SH-SY5Y (cell line): ENCODE measurements at regions not wholly inside any gene's neighbourhood (a gene's known extent, or its start where the extent isn't known, plus 50 kb on each side); places are given as distances from the start of the nearest gene placed in this dataset.

Experiments
- GATA2 ChIP-seq: IDR thresholded peaks from 2 replicates; pipeline ENCODE4 v1.6.1; 2011; ENCODE audit warnings: mild to moderate bottlenecking, low read depth, low read length
- GATA3 ChIP-seq: IDR thresholded peaks from 2 replicates; pipeline ENCODE4 v1.6.1; 2011; ENCODE audit warnings: low read depth, mild to moderate bottlenecking, low read length, moderate library complexity

DNA sequence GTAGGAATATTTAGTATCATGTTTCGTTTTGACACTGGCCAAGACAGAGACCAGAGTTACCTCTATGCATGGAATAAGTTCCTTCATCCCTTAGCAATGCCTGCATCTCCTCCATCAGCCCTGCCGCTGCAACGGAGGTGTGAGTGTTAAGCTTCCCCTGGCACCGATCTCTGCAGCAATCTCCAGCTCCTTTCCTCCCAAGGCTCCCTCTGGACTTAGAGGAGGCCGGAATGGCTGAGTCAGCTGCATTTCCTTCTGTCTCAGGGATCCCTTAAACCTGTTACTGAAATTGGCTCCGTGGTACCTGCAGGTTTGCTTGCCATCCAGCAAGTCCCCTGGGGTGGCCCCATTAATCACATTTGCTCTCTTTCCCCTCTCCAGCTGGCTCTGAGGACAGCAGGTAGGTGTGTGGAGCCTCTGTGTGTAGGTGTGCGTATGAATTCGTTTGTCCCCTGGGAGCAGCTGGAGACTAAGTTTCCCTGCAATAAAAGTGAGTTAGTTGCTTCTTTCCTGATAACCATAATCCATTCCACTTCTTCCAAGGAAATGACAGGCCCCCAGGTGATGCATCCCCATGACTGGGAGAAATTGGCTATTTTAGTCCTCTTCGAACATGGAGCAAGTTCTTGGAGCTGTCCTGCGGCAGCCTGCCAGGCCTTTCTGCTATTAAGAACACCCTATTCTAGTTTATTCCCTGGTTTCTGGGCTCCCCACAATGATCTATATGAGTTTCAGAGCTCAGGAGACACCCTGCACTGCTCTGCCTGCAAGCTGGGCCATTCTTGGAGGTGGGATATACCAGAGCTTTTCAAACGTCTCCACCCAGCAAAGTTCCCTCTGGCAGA is 457.2 kb upstream of the CADM1 start:
- peak; percentile 41 for TF ChIP-seq GATA2
- no peak for TF ChIP-seq GATA3

- TF ChIP-seq GATA2 (no peak), GATA3 (no peak)
These were observed 454.9 kb upstream of the CADM1 start for GRCh38 chr11:115959081-115959486.

DNA sequence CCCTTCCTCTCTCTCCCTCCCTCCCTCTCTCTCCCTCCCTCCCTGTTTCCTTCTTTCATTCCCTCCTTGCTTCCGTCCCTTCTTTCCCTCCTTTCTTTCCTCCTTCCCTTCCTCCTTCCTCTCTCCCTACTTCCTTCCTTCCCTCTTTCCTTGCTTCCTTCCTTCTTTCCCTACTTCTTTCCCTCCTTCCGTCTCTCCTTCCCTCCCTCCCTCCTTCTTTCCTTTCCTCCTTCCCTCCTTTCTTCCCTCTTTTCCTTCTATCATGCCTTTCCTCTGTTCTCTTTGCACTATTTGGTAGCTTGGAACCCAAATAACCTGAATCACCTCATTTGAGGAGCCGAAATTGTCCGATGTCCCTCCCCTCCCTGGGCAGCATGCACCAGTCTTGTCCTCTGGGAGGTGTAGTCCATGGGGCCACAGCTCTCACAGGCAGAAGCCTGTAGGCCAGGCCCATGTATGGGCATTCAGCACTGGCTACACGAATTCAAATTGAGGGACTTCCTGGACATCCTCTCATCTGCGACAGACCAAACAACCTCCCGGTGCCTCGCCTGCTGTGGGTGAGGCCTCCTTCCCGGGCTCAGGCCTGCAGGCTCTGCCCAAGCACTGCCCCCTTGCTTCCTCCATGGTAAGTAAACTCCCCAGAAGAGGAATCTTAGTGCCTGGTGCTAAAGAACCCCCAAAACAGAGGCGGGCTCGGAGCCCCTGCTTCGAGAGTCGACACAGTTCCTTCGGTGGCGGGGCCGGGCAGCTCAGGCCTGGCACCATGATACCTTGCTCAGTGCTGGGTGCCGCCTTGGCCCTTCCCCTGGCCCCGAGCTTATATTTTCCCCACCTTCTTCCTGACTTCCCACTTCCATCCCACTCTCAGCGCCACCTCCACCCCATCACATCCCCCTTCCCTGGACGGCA is 454.1 kb upstream of the CADM1 start:
- TF ChIP-seq GATA2 = no peak
- TF ChIP-seq GATA3 = no peak

DNA sequence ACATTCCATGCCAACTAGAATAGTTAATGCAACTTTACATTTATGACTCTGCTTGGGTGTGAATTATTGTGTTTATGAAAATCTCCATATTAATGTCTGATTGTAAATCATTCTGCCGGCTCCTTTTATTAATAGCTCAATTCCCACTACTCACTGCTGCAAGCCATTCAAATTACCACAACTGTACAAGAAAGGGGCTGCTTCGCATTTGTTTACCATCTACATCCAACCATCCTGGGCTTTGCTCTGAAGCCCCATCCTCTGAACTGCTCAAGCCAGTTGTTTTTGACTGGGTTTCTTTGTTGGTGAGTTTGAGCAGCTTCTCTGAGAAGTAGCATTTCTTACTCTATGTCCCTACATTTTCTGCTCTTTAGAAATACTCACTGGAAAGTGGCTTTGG is 451.6 kb upstream of the CADM1 start:
- TF ChIP-seq GATA2 (no peak), GATA3 (no peak)

GRCh38 chr11:115950660-115951059 is 446.4 kb upstream of the CADM1 start:
- TF ChIP-seq GATA3 (no peak), GATA2 (no peak)

DNA sequence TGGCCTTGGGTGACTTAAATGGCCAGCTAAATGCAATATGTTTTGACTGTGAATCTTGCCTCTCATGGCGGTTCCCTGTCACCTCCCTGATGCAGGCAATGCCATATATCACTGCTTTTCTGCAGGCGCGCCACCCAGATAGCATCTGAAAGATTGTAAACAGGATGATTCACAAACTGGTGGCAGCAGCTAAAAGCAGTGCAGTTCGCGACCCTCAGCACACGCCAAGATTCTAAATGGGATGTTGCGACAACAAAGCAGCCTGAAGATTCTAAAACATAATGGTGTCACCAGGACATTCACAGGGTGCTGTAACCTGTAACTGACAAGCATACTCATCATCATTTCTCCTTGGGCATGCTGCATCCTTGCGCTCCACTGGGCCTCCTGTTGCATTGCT is 440.4 kb upstream of the CADM1 start:
- TF ChIP-seq GATA3 = peak; percentile 59; the same call in 1 of the 2 replicates
- peak; percentile 91 for TF ChIP-seq GATA2

DNA sequence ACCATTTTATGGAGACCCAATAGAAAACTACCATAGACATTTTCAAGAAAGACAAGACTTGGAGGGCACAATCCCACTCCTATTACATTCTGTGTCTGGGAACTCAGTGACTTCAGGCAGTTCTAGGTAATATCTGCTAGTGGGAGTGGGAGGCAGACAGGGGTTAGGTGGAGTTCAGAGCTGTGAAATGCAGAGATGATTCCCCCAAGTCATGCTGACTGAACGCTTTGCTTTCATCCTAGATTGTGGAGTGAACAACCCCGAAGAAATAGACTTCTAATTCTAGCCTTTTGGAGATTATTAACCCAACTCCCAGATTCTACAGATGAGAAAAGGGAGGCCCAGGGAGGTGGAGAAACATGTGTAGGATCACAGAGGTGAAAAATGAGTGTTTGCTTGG is 437.8 kb upstream of the CADM1 start:
- TF ChIP-seq GATA2 (no peak), GATA3 (no peak)

DNA sequence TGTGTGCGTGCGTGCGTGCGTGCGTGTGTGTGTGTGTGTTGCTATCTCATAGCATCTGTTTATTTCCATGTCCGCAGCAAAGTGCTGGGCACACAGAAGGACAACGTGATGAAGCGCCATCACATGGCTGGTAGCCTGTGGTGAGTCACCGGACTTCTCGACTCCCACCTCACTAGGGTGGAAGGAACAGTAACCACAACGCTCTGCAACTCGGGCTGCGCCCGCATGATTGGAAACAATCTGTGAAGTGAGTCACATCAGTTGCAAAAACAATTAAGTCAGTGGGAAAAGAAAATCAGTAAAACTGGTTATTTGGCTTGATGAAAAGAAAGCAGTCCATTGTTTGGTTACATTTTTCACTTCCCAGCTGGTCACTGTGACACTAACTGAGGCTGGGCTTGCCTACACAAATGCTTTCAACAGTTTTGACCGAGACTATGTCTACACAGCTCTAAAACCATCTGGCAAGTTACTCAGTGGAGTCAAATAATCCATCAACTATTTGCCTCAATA is 437.3 kb upstream of the CADM1 start:
- TF ChIP-seq GATA3 (no peak), GATA2 (no peak)

DNA sequence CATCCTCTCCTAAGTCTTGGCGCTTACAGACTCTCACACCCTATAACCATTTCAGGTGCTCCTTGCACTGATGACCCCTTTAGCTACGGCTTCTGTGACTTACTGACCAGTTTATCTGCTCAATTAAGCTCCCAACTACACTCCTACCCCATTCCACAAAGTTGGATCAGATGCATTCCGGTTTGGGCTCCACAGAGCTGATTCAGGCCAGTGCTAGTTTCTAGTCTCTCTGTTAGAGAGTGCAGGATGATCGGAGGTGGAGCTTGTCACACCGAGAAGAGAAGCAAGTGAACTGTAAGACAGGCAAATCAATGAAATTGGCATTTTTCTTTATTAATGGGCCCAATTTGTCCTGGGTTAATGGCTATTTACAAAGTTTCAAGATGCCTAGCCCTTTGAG is 436.8 kb upstream of the CADM1 start:
- TF ChIP-seq GATA2 (no peak), GATA3 (no peak)

DNA sequence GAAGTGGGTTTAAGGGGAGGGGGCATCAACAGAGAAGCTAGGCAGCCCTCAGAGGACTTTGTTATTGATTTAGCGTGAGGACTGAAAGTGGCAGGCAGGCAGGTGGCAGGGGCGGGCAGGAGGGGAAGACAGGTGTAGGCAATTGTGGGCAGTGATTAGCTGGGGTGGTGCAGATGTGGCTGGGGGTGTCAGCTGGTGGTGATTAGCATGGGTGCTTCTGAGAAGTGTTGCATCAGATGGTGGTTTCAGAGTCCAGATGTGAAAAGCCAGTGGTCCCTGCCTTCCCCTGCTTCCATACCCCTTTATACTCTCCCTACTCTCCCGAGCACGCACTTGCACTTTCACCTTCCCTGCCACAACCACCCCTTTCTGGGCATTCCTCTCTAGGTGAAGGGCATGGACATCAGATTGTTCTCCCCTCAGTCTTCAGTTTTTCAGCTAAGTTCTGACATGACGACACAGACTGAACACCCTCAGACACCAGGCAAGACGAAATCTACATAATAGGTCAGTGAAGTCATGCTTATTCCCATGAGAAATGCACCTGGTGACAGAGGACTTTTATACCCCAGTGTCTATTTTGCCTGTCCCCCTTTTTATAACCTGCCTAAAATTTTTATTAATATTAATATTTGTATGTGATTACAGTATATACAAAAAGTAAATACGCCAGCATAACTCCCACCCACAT is 435.7 kb upstream of the CADM1 start:
- no peak for TF ChIP-seq GATA3
- no peak for TF ChIP-seq GATA2

- TF ChIP-seq GATA2 = no peak
- no peak for TF ChIP-seq GATA3
These were observed 435.0 kb upstream of the CADM1 start for GRCh38 chr11:115939104-115939730.

GRCh38 chr11:115933564-115933963 is 429.3 kb upstream of the CADM1 start:
- no peak for TF ChIP-seq GATA2
- no peak for TF ChIP-seq GATA3

DNA sequence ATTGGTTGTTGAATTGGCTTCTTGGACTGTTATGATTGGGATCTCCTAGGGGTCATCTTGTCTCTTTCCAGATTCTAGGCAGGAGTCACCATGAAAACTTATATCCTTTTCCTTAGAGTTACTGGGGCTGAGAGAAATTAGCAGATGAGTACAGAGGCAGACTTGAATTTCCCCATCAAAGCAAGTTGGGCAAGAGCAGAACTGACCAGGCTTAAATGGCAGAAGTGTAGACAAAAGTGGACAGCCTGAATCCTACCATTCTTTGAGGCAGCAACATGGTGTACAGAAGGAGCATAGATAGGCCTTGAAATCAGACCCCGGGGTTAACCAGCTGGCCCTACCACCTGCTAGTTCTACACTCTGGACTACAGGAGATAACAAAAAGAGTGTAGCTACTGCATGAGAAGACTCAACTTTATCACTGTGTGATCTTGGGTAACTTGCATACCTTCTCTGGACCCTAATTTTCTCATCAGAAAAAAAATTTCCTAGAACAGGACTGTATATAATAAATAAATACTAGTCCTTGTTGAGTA is 427.4 kb upstream of the CADM1 start:
- TF ChIP-seq GATA2 (no peak), GATA3 (no peak)
